Ascending aorta (tissue), 2 donors: ENCODE measurements at regions not wholly inside any gene's neighbourhood (a gene's known extent, or its start where the extent isn't known, plus 50 kb on each side); places are given as distances from the start of the nearest gene placed in this dataset.
"Not testable (repeated sequence)": the region's sequence is repeated elsewhere in the genome, so short reads cannot be mapped to it uniquely, and the experiment has no call there.

Source experiments
- DNase-seq, 2 donors: peaks; one replicate each; pipeline ENCODE4 v3.0.0-alpha.2; 2019; ENCODE audit warnings: low spot score in 2 of 2
- H3K27ac ChIP-seq, 2 donors: fragments of 200-600 bp; sonication (generic); one replicate each; pipeline ENCODE4 v1.5.1; 2016 to 2017; ENCODE audit warnings: mild to moderate bottlenecking in 1 of 2
- H3K27me3 ChIP-seq: fragments of 200-600 bp; sonication (generic); one replicate; pipeline ENCODE4 v1.5.1; 2017
- H3K36me3 ChIP-seq, 2 donors: fragments of 200-600 bp; sonication (generic); one replicate each; pipeline ENCODE4 v1.5.1; 2016
- H3K4me1 ChIP-seq, 2 donors: fragments of 200-600 bp; sonication (generic); one replicate each; pipeline ENCODE4 v1.5.1; 2016 to 2017; ENCODE audit warnings: mild to moderate bottlenecking in 1 of 2
- H3K4me3 ChIP-seq, 2 donors: fragments of 200-600 bp; sonication (generic); one replicate each; pipeline ENCODE4 v1.5.1; 2016 to 2017; ENCODE audit warnings: mild to moderate bottlenecking in 1 of 2
- H3K9me3 ChIP-seq, 2 donors: fragments of 200-600 bp; sonication (generic); one replicate each; pipeline ENCODE4 v1.5.1; 2016
- intact Hi-C: fragments of 100-400 bp; cut with DNase I; formaldehyde crosslinking; loops from one replicate; pipeline ENCODE4 v1.15.1; 2023
- TF ChIP-seq, protein P1 (sequence below), 3 experiments: fragments of 200-600 bp in 2 of 3; fragments of 450-650 bp in 1 of 3; sonication (generic) in 2 of 3; IDR thresholded peaks; one replicate each; pipeline ENCODE4 v1.5.1; 2016 to 2019; ENCODE audit warnings: antibody characterized with exemption in 3 of 3, mild to moderate bottlenecking in 1 of 3, moderate library complexity in 1 of 3

DNA sequence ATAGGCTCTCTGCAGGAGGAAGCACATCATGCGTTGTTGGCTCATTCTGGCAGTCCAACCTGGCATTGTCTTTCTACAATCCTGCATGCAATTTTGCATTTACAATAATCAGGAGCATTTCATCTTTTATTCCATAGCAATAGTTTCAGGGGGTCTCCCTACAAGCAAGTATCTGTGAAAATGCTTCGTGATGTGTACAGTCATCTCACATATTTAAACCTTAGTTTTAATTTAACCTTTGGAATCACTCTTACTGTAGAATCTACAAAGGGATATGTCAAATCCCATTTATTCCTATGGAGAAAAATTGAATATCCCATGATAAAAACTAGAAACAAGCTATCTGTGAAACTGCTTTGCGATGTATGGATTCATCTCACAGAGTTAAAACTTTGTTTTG is 112.0 kb upstream of the WSB1 start:
- Histone ChIP-seq H3K27ac (no peak overlapping the region), H3K9me3 (no peaks in the 10 kb centered on the region), H3K27me3 (no peaks in the 10 kb centered on the region), H3K4me3 (no peak overlapping the region), H3K36me3 (no peaks in the 10 kb centered on the region), H3K4me1 (no peaks in the 10 kb centered on the region)
- intact Hi-C loops, result no loop called here
- no peak for DNase-seq
- TF ChIP-seq, protein P1, sequence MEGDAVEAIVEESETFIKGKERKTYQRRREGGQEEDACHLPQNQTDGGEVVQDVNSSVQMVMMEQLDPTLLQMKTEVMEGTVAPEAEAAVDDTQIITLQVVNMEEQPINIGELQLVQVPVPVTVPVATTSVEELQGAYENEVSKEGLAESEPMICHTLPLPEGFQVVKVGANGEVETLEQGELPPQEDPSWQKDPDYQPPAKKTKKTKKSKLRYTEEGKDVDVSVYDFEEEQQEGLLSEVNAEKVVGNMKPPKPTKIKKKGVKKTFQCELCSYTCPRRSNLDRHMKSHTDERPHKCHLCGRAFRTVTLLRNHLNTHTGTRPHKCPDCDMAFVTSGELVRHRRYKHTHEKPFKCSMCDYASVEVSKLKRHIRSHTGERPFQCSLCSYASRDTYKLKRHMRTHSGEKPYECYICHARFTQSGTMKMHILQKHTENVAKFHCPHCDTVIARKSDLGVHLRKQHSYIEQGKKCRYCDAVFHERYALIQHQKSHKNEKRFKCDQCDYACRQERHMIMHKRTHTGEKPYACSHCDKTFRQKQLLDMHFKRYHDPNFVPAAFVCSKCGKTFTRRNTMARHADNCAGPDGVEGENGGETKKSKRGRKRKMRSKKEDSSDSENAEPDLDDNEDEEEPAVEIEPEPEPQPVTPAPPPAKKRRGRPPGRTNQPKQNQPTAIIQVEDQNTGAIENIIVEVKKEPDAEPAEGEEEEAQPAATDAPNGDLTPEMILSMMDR (IDR thresholded peaks at IDR 0.05), result no peak

DNA sequence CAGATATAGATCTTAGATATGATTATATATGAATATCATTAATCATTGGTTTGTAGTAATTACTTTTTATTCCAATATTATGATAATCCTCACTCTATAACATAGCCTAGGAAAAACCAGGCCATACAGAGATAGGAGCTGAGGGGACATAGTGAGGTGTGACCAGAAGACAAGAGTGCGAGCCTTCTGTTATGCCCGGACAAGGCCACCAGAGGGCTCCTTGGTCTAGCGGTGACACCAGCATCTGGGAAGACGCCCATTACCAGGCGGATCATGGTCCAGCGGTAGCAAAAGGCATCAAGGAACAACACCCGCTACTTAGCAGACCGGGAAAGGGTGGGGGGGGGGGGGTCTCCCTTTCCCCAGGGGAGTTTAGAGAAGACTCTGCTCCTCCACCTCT is 96.4 kb upstream of the WSB1 start:
- H3K36me3 ChIP-seq, H3K27ac ChIP-seq, H3K4me3 ChIP-seq, H3K4me1 ChIP-seq, H3K27me3 ChIP-seq, intact Hi-C loops, H3K9me3 ChIP-seq: not testable (repeated sequence)
- DNase-seq, result peak in 1 of 2 donors; percentile 72
- TF ChIP-seq, protein P1 (IDR thresholded peaks at IDR 0.05), result peak in 1 of 3 experiments; percentile 12

DNA sequence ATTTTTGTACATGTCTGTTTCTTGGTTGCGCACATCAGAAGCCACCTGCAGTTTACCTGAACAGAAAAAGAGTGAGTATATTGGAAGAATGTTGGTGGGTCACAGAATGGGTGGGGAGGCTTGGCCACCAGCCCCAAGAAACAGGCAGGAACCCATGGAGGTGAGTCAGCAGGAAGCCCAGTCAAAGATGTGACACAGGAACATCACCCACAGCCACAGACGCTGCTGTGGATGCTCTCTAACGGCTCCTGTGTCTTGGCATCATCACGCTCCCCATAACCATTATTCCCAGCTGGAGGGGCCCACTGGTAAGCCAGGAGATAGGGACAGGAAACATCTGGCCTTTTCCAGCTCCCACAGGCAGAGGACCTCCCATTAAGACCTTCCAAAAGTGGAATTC is 94.0 kb upstream of the WSB1 start:
- intact Hi-C loops, result no loop called here
- DNase-seq, result no peak
- TF ChIP-seq, protein P1 (IDR thresholded peaks at IDR 0.05), result no peak
- H3K36me3 ChIP-seq, result no peaks in the 10 kb centered on the region
- no peaks in the 10 kb centered on the region for H3K27me3 ChIP-seq
- no peak overlapping the region for H3K27ac ChIP-seq
- H3K4me1 ChIP-seq, result no peaks in the 10 kb centered on the region
- no peak overlapping the region for H3K4me3 ChIP-seq
- no peaks in the 10 kb centered on the region for H3K9me3 ChIP-seq

DNA sequence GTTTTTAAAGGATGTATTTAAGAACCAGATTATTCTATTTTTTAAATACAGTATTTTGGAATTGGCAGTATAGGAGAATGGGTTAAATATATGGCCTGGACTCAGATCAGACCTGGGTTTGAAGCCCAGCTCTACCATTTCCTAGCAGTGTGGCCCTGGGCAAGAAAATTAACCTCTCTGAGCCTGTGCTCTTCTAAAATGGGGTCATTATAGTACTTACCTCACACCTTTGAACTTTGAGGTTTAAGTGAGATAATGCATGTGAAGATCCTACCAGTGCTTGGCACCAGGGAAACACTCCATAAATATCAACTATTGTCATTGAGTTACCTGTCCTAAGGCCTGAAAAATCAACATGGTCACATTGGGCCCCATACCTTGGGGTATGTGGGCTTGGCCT is 93.4 kb upstream of the WSB1 start:
- Histone ChIP-seq H3K27me3 (no peaks in the 10 kb centered on the region), H3K9me3 (no peaks in the 10 kb centered on the region), H3K36me3 (no peaks in the 10 kb centered on the region), H3K4me1 (no peaks in the 10 kb centered on the region), H3K4me3 (no peak overlapping the region), H3K27ac (no peak overlapping the region)
- intact Hi-C loops, result no loop called here
- DNase-seq, result no peak
- TF ChIP-seq, protein P1 (IDR thresholded peaks at IDR 0.05), result no peak

DNA sequence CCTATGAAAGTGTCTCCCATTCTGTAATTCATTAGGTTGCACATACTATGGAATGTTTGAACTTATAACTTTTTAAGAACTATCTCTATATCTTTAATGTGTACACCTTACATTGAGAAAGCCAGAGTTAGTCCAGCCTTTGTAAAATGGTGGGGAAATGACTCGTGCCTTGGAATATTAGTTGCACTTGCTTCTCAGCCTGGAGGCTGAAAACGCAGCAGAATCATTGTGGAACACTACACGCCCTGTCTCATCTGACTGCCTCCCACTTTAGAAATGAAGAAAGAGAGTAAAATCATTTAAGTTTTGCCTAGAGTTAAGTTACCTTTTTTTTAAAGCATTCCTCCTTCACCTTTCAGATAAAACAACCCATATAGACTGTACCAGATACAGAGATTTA is 90.7 kb upstream of the WSB1 start:
- Histone ChIP-seq H3K27ac (no peak overlapping the region), H3K36me3 (no peaks in the 10 kb centered on the region), H3K4me1 (no peaks in the 10 kb centered on the region), H3K27me3 (no peaks in the 10 kb centered on the region), H3K4me3 (no peak overlapping the region), H3K9me3 (no peaks in the 10 kb centered on the region)
- intact Hi-C loops, result no loop called here
- no peak for DNase-seq
- TF ChIP-seq, protein P1 (IDR thresholded peaks at IDR 0.05), result no peak

DNA sequence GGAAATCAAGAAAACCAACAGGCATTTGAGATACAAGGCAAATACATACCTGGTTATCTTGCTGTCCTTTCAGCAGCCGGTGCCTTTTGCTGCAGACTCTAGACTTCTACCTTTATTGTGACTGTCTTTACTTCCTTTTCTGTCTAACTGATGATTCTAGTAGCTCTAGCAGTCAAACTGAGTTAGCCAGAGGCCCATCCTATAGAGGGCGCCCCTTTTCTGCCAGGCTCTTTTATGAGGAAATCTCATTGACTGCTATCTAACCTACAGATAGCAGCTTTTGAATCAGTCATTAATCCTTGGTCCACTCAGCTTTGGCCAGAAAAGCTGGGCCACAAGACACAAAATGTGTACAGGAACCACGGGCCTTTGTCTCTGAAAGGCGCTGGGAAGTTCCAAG is 87.5 kb upstream of the WSB1 start:
- Histone ChIP-seq H3K36me3 (no peaks in the 10 kb centered on the region), H3K27ac (no peak overlapping the region), H3K4me3 (no peak overlapping the region), H3K27me3 (no peaks in the 10 kb centered on the region), H3K4me1 (no peaks in the 10 kb centered on the region), H3K9me3 (no peaks in the 10 kb centered on the region)
- intact Hi-C loops, result no loop called here
- TF ChIP-seq, protein P1 (IDR thresholded peaks at IDR 0.05), result no peak
- DNase-seq, result no peak
